Peyer's patch (tissue), 4 donors: ENCODE measurements at regions not wholly inside any gene's neighbourhood (a gene's known extent, or its start where the extent isn't known, plus 50 kb on each side); places are given as distances from the start of the nearest gene placed in this dataset.

Experiments
- POLR2A ChIP-seq, 2 donors: fragments of 450-650 bp; IDR thresholded peaks; one replicate each; pipeline ENCODE4 v1.5.1; 2017; ENCODE audit warnings: antibody characterized with exemption in 2 of 2, mild to moderate bottlenecking in 2 of 2, moderate library complexity in 2 of 2
- TF ChIP-seq, protein P1 (sequence below), 6 experiments: fragments of 450-650 bp in 4 of 6; fragments of 200-600 bp in 2 of 6; sonication (generic) in 1 of 6; IDR thresholded peaks; one replicate each; pipeline ENCODE4 v1.5.1; 2017 to 2019; ENCODE audit warnings: antibody characterized with exemption in 6 of 6, mild to moderate bottlenecking in 3 of 6, moderate library complexity in 1 of 6

DNA sequence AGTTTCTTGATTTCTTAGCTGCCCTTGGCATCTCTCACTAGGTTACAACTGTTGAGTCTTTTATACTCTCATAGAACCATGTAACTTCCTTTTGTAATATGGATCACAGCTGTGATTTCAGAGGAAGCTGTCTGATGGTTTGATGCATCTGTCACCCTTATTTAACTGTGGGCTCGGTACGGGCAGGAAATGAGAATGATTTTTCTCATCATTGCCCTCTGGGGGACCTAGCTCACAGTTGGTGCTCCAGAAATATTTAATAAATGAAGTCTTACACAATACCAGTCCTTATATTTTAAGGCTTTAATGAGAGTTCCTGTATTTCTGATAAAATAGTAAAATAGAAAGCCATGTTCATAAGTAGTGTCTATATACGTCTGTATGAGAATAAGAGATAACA, 151.2 kb downstream of the EBLN2 start:
- TF ChIP-seq POLR2A (IDR thresholded peaks at IDR 0.05): no peak
- TF ChIP-seq, protein P1, sequence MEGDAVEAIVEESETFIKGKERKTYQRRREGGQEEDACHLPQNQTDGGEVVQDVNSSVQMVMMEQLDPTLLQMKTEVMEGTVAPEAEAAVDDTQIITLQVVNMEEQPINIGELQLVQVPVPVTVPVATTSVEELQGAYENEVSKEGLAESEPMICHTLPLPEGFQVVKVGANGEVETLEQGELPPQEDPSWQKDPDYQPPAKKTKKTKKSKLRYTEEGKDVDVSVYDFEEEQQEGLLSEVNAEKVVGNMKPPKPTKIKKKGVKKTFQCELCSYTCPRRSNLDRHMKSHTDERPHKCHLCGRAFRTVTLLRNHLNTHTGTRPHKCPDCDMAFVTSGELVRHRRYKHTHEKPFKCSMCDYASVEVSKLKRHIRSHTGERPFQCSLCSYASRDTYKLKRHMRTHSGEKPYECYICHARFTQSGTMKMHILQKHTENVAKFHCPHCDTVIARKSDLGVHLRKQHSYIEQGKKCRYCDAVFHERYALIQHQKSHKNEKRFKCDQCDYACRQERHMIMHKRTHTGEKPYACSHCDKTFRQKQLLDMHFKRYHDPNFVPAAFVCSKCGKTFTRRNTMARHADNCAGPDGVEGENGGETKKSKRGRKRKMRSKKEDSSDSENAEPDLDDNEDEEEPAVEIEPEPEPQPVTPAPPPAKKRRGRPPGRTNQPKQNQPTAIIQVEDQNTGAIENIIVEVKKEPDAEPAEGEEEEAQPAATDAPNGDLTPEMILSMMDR (IDR thresholded peaks at IDR 0.05): no peak
